ENCODE measurements at regions not wholly inside any gene's neighbourhood (a gene's known extent, or its start where the extent isn't known, plus 50 kb on each side); places are given as distances from the start of the nearest gene placed in this dataset.

DNA sequence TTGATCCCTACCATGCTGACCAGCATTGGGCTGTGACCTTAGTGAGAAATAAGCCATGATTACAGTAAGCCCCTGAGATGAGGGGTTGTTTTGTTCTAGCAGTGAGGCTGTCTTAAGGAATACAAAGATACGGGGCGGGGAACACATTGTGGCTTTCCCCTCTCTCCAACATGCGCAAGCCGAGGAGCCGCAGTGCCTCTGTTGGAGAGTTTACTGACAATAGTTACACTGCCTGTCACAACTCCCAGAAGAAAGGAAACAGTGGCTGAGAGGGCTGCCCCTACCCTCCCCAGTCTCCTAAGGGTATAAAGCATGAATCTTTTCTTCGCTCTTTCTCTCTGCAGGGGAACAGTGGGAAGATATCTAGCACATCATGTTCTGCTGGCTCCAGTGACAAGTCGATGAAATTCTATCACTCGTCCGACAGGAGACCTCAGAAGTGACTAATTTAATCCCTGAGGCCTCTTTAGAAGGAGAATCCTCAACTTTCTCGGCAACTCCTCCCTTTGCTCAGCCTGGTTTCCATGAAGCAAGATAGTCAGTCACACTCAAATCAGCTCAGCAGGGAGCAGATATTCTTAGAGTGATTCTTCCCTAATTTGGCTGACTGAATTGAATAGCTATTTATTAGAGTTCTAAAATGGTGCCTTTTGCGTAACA, 409.0 kb upstream of the PROK2 start:
- H3K9me3 ChIP-seq = peaks cover 0 to 9% (median 0%) of the 10 kb centered on the region in 3 donors
- intact Hi-C loops (cut with DNase I; ENCODE audit: low total_unique reads) = no loop called here
- no peak for DNase-seq
- no peaks in the 10 kb centered on the region for H3K27me3 ChIP-seq
- no peaks in the 10 kb centered on the region for H3K4me1 ChIP-seq
- H3K27ac ChIP-seq = no peak overlapping the region
- no peaks in the 10 kb centered on the region for H3K36me3 ChIP-seq
- TF ChIP-seq, protein P1, sequence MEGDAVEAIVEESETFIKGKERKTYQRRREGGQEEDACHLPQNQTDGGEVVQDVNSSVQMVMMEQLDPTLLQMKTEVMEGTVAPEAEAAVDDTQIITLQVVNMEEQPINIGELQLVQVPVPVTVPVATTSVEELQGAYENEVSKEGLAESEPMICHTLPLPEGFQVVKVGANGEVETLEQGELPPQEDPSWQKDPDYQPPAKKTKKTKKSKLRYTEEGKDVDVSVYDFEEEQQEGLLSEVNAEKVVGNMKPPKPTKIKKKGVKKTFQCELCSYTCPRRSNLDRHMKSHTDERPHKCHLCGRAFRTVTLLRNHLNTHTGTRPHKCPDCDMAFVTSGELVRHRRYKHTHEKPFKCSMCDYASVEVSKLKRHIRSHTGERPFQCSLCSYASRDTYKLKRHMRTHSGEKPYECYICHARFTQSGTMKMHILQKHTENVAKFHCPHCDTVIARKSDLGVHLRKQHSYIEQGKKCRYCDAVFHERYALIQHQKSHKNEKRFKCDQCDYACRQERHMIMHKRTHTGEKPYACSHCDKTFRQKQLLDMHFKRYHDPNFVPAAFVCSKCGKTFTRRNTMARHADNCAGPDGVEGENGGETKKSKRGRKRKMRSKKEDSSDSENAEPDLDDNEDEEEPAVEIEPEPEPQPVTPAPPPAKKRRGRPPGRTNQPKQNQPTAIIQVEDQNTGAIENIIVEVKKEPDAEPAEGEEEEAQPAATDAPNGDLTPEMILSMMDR (IDR thresholded peaks at IDR 0.05) = no peak
- no peak overlapping the region for H3K4me3 ChIP-seq

DNA sequence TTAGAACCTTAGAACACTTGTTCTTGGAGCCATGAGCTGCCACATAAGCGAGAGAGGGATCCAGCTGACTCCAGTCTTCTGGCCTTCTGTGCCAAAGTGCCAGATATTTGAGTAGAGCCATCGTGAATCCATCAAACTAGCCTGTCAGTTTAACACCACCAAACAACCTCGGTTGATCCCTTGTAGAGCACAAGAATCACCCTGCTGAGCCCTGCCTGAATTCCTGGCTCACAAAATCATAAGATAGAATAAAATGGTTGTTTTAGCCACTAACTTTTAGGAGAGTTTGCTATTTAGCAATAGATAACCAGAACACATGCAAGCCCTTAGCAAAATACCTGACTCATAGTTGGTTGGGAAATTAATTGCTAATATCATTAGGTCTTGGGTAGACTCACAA, 407.6 kb upstream of the PROK2 start:
- no peak overlapping the region for H3K27ac ChIP-seq
- peaks cover 0 to 9% (median 0%) of the 10 kb centered on the region in 3 donors for H3K9me3 ChIP-seq
- H3K36me3 ChIP-seq = no peaks in the 10 kb centered on the region
- H3K27me3 ChIP-seq = no peaks in the 10 kb centered on the region
- intact Hi-C loops (cut with DNase I; ENCODE audit: low total_unique reads) = no loop called here
- no peaks in the 10 kb centered on the region for H3K4me1 ChIP-seq
- no peak for DNase-seq
- TF ChIP-seq, protein P1 (IDR thresholded peaks at IDR 0.05) = no peak
- no peak overlapping the region for H3K4me3 ChIP-seq

DNA sequence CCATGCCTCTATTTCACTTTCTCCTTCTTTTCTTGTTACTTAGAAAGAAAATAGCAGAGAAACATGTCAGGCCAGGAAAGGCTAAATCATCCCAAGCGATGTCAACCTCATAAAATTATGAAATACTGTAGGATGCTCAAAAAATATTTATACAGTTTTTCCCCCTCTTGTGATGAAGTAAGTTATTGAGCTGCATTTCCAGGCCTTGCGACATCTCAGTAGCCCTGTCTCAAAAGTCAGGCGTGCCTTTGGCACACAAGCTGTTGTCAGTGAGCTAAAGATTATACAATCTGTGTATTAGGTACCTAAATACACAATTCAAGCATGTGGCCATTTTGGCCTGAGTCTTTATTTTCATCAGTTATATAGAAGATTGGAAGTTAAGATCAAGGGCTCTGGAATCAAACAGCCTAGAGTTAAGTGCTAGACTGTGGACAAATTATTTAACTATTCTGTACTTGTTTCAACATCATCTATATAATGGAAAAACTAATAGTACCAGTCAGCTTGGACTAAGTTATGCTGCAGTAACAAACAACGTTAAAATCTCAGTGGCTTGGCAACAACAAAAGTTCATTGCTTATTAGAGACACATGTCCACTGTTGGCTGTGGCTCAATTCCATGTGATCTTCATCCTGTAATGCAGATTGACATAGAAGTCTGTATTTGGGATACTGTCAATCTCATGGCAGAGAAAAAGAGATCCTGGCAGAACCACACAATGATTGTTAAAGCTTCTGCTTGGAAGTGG, 406.4 kb upstream of the PROK2 start:
- Histone ChIP-seq H3K36me3 (no peaks in the 10 kb centered on the region), H3K27ac (no peak overlapping the region), H3K9me3 (peaks cover 0 to 9% (median 0%) of the 10 kb centered on the region in 3 donors), H3K4me1 (peaks cover 0 to 7% (median 3%) of the 10 kb centered on the region in 4 donors), H3K27me3 (no peaks in the 10 kb centered on the region), H3K4me3 (no peak overlapping the region)
- TF ChIP-seq, protein P1 (IDR thresholded peaks at IDR 0.05) = no peak
- intact Hi-C loops (cut with DNase I; ENCODE audit: low total_unique reads) = no loop called here
- DNase-seq = no peak

DNA sequence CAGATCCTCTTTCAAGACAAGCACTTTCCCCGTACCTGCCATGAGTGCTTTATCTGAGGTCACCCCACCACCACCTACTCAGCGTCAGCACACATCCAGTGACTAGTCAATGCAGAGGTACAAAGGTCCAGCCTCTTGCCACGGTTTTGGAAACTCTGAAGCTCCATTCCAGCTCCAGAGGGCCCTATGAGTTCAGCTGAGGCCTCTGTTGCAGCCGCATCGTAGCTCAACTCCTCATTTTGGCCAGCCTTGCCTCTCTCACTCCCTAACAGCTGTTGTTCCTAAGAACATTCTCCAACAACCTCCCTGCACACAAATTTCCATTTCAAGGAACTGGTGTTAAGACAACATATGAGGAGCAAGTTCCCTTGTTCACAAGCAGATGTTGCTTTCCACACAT, 405.1 kb upstream of the PROK2 start:
- Histone ChIP-seq H3K27ac (no peak overlapping the region), H3K4me1 (peaks cover 0 to 12% (median 7%) of the 10 kb centered on the region in 4 donors), H3K27me3 (no peaks in the 10 kb centered on the region), H3K4me3 (no peak overlapping the region), H3K9me3 (peaks cover 0 to 9% (median 0%) of the 10 kb centered on the region in 3 donors), H3K36me3 (no peaks in the 10 kb centered on the region)
- intact Hi-C loops (cut with DNase I; ENCODE audit: low total_unique reads) = no loop called here
- TF ChIP-seq, protein P1 (IDR thresholded peaks at IDR 0.05) = no peak
- DNase-seq = no peak

DNA sequence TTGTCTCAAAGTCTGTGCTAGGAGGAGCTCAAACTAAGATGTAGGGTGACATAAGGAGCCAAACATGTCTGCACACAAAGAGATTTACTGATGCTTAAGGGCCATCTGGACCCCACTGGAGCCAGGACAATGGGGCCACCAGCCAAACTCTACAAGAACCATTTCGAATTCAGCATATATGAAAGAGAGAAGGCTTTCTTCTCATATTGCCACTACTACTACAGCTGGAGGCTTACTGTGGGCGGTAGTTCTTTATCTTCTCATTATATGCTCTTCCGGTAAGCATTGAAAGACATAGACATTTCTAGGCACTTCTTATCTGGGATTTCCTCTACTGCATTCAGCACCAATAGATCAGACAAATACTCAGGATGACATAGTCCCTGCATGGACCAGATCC, 404.4 kb upstream of the PROK2 start:
- TF ChIP-seq, protein P1 (IDR thresholded peaks at IDR 0.05) = no peak
- intact Hi-C loops (cut with DNase I; ENCODE audit: low total_unique reads) = loop anchor here (10.0 kb wide), 1 partner anchor 65 kb away; no protein-coding TSS in a partner anchor
- Histone ChIP-seq H3K4me1 (peaks cover 0 to 12% (median 7%) of the 10 kb centered on the region in 4 donors), H3K36me3 (no peaks in the 10 kb centered on the region), H3K27me3 (no peaks in the 10 kb centered on the region), H3K4me3 (no peak overlapping the region), H3K27ac (no peak overlapping the region), H3K9me3 (peaks cover 0 to 9% (median 0%) of the 10 kb centered on the region in 3 donors)
- DNase-seq = no peak

All from tibial artery (tissue), 4 donors.